HG02852 (cell line): ENCODE measurements at regions not wholly inside any gene's neighbourhood (a gene's known extent, or its start where the extent isn't known, plus 50 kb on each side); places are given as distances from the start of the nearest gene placed in this dataset.

ENCODE experiments used
- ATAC-seq: cut with Tn5 transposase; IDR thresholded peaks from one replicate; pipeline ENCODE4 v1.9.1; 2021; ENCODE audit warnings: mild to moderate bottlenecking, moderate library complexity; ENCODE audit not compliant: unreplicated experiment

GRCh38 chr2:16051841-16052564, 111.7 kb downstream of the MYCN start:
- no peak for ATAC-seq

- ATAC-seq = no peak
These were observed 110.6 kb downstream of the MYCN start for GRCh38 chr2:16050908-16051489.

GRCh38 chr2:16050261-16050907, 110.0 kb downstream of the MYCN start:
- no peak for ATAC-seq

GRCh38 chr2:16049406-16049805, 109.1 kb downstream of the MYCN start:
- ATAC-seq = no peak

- no peak for ATAC-seq
These were observed 108.1 kb downstream of the MYCN start for GRCh38 chr2:16048466-16048865.

GRCh38 chr2:16047701-16048100, 107.4 kb downstream of the MYCN start:
- ATAC-seq = no peak

- no peak for ATAC-seq
These were observed 106.3 kb downstream of the MYCN start for GRCh38 chr2:16046649-16047048.

GRCh38 chr2:16045653-16046352, 105.5 kb downstream of the MYCN start:
- no peak for ATAC-seq

- no peak for ATAC-seq
These were observed 104.7 kb downstream of the MYCN start for GRCh38 chr2:16044946-16045456.

- no peak for ATAC-seq
These were observed 103.3 kb downstream of the MYCN start for GRCh38 chr2:16043627-16044026.

GRCh38 chr2:16043192-16043591, 102.8 kb downstream of the MYCN start:
- no peak for ATAC-seq

- ATAC-seq = no peak
These were observed 101.9 kb downstream of the MYCN start for GRCh38 chr2:16042201-16042700.

- no peak for ATAC-seq
These were observed 100.1 kb downstream of the MYCN start for GRCh38 chr2:16040271-16041010.

GRCh38 chr2:16039823-16040222, 99.5 kb downstream of the MYCN start:
- ATAC-seq = no peak

- no peak for ATAC-seq
These were observed 98.7 kb downstream of the MYCN start for GRCh38 chr2:16039055-16039454.

- ATAC-seq = no peak
These were observed 98.3 kb downstream of the MYCN start for GRCh38 chr2:16038621-16039020.

- ATAC-seq = no peak
These were observed 97.6 kb downstream of the MYCN start for GRCh38 chr2:16037808-16038457.

GRCh38 chr2:16036951-16037350, 96.6 kb downstream of the MYCN start:
- ATAC-seq = no peak

- no peak for ATAC-seq
These were observed 95.7 kb downstream of the MYCN start for GRCh38 chr2:16035747-16036745.
